Nephron progenitor cell (in vitro differentiated cells): ENCODE measurements at regions not wholly inside any gene's neighbourhood (a gene's known extent, or its start where the extent isn't known, plus 50 kb on each side); places are given as distances from the start of the nearest gene placed in this dataset.

ENCODE experiments used
- DNase-seq: peaks from one replicate; pipeline ENCODE4 v3.0.0; 2021
- H3K27ac Mint-ChIP-seq: 2 replicates; pipeline ENCODE4 v1.8.0; 2021; ENCODE audit warnings: mild to moderate bottlenecking, moderate library complexity, mixed read lengths
- H3K27me3 Mint-ChIP-seq: 2 replicates; pipeline ENCODE4 v1.8.0; 2021; ENCODE audit warnings: mild to moderate bottlenecking, low read depth, mixed read lengths; ENCODE audit not compliant: poor library complexity
- H3K36me3 Mint-ChIP-seq: 2 replicates; pipeline ENCODE4 v1.8.0; 2021; ENCODE audit warnings: low read depth, mixed read lengths
- H3K4me1 Mint-ChIP-seq: 2 replicates; pipeline ENCODE4 v1.8.0; 2021; ENCODE audit warnings: mixed read lengths
- H3K4me3 Mint-ChIP-seq: 2 replicates; pipeline ENCODE4 v1.8.0; 2021; ENCODE audit warnings: mild to moderate bottlenecking, moderate library complexity, mixed read lengths
- H3K9me3 Mint-ChIP-seq: 2 replicates; pipeline ENCODE4 v1.8.0; 2021; ENCODE audit warnings: mild to moderate bottlenecking, moderate library complexity, mixed read lengths
- CTCF ChIP-seq: fragments of 200-600 bp; sonication (generic); IDR thresholded peaks from 2 replicates; pipeline ENCODE4 v1.5.0; 2021; ENCODE audit warnings: antibody characterized with exemption

GRCh38 chr5:154135125-154135817, 55.3 kb upstream of the GALNT10 start:
- H3K4me1 Mint-ChIP-seq, result peaks cover 55% of the 10 kb centered on the region

GRCh38 chr5:154136141-154136540, 54.4 kb upstream of the GALNT10 start:
- Mint-ChIP-seq H3K4me3 (no peak overlapping the region), H3K9me3 (no peaks in the 10 kb centered on the region), H3K27ac (no peak overlapping the region), H3K27me3 (peaks cover 51% of the 10 kb centered on the region), H3K36me3 (no peaks in the 10 kb centered on the region), H3K4me1 (peaks cover 57% of the 10 kb centered on the region)
- no peak for DNase-seq
- no peak for TF ChIP-seq CTCF

More at GRCh38 chr5:154135125-154135817, 55.3 kb upstream of the GALNT10 start:
- no peak for DNase-seq
- no peak for TF ChIP-seq CTCF
- no peaks in the 10 kb centered on the region for H3K36me3 Mint-ChIP-seq
- H3K27ac Mint-ChIP-seq, result no peak overlapping the region
- H3K27me3 Mint-ChIP-seq, result peaks cover 51% of the 10 kb centered on the region
- no peaks in the 10 kb centered on the region for H3K9me3 Mint-ChIP-seq
- H3K4me3 Mint-ChIP-seq, result no peak overlapping the region

GRCh38 chr5:154138701-154139100, 51.8 kb upstream of the GALNT10 start:
- Mint-ChIP-seq H3K27ac (no peak overlapping the region), H3K36me3 (no peaks in the 10 kb centered on the region), H3K27me3 (peaks cover 45% of the 10 kb centered on the region), H3K4me1 (peaks cover 58% of the 10 kb centered on the region), H3K4me3 (no peak overlapping the region), H3K9me3 (no peaks in the 10 kb centered on the region)
- no peak for DNase-seq
- no peak for TF ChIP-seq CTCF

GRCh38 chr5:154140381-154140780, 50.2 kb upstream of the GALNT10 start:
- peaks cover 36% of the 10 kb centered on the region for H3K27me3 Mint-ChIP-seq
- no peak overlapping the region for H3K27ac Mint-ChIP-seq
- no peak overlapping the region for H3K4me3 Mint-ChIP-seq
- H3K36me3 Mint-ChIP-seq, result no peaks in the 10 kb centered on the region
- H3K4me1 Mint-ChIP-seq, result peaks cover 66% of the 10 kb centered on the region
- no peak for TF ChIP-seq CTCF
- no peak for DNase-seq
- H3K9me3 Mint-ChIP-seq, result no peaks in the 10 kb centered on the region
